Middle frontal gyrus (tissue), 1 donor: ENCODE measurements at regions not wholly inside any gene's neighbourhood (a gene's known extent, or its start where the extent isn't known, plus 50 kb on each side); places are given as distances from the start of the nearest gene placed in this dataset.
"Not testable (repeated sequence)": the region's sequence is repeated elsewhere in the genome, so short reads cannot be mapped to it uniquely, and the experiment has no call there.

Source experiments
- DNase-seq: peaks from one replicate; pipeline ENCODE4 v3.0.0-alpha.2; 2015; ENCODE audit warnings: low spot score; ENCODE audit errors: extremely low spot score

- no peak for DNase-seq
Measured at GRCh38 chr2:53543083-53543482, 224.5 kb upstream of the CHAC2 start.

GRCh38 chr2:53536583-53537361 lies 230.8 kb upstream of the CHAC2 start:
- DNase-seq = no peak

GRCh38 chr2:53535234-53535840 lies 232.3 kb upstream of the CHAC2 start:
- no peak for DNase-seq

DNA sequence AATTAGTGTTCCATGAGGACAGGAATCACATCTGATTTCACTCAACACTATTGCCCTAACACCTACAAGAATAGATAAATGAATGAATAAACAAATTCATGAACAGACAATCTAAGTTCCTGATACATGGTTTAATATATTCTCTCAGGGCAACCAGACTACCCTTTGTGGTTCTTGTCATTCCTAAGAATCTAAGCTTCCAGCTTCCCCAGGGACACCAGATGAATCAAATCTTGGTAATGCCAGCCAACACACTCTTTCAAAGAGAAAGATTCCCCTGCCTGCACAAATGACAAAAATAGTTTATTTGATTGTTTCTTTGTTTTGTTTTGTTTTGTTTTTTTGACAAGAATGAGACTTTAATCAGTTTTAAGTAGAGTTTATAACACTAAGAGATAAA lies 237.5 kb upstream of the CHAC2 start:
- DNase-seq = no peak

- no peak for DNase-seq
Measured at GRCh38 chr2:53527056-53527455, 240.5 kb upstream of the CHAC2 start.

DNA sequence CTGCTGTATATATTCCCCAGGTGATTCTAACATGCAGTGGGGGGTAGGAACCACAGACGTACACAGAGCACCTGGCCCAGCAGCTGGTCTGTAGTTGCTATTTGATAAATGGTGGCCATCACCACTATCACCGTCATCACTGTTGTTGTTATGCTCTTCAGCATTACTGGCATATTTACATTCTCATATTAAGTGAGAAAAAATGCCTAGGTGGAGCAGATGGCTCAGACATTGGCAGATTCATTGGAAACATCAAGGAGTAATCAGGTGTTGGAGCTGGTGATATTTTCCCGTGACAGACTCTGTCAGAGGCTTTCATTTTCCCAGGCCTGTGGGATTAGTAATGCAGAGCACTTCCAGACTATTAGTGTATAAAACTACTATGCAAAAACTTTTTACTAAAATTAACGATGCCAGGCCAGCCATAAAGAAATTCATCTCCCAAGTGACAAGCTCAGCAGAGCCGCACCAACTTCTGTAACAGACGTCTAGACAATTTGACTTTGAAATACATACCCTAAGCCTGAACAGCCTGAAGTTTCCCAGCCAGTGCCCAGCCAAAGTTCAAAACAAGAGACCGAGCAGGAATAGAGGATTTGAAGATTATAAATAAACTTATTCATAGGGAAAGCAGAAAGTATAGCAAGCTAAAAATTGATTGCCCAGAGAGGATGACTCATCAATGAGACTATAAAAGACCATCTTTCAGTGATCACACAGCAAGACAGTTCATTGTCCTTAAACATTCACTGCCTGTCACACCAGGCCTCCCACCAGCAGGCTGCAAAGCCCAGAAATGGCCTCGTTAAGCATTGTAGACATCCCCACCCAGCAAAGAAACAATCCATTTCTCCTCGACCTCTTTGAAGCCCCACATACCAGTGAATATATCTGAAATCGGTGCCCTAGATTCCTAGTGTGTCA lies 247.4 kb upstream of the CHAC2 start:
- DNase-seq = no peak

DNA sequence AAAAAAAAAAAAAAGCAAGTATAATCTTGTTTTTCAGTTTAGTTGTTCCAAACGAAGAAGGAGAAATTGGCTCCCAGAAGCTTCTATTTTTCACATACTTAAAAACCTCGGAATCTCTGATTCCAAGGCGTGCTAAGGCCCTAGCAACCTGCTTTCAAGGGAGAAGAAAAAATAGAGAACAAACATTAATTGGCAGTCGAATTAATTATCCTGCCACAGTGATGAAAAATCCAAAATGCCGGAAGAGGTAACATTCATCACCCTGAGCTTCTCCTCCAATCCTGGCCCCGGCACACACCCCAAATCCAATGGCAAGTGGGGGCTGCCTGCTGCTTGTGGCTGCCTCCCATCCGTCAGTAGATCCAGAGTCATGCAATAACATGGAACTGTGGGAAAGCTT lies 250.2 kb upstream of the CHAC2 start:
- no peak for DNase-seq

- no peak for DNase-seq
Measured at GRCh38 chr2:53516650-53517049, 251.0 kb upstream of the CHAC2 start.

DNA sequence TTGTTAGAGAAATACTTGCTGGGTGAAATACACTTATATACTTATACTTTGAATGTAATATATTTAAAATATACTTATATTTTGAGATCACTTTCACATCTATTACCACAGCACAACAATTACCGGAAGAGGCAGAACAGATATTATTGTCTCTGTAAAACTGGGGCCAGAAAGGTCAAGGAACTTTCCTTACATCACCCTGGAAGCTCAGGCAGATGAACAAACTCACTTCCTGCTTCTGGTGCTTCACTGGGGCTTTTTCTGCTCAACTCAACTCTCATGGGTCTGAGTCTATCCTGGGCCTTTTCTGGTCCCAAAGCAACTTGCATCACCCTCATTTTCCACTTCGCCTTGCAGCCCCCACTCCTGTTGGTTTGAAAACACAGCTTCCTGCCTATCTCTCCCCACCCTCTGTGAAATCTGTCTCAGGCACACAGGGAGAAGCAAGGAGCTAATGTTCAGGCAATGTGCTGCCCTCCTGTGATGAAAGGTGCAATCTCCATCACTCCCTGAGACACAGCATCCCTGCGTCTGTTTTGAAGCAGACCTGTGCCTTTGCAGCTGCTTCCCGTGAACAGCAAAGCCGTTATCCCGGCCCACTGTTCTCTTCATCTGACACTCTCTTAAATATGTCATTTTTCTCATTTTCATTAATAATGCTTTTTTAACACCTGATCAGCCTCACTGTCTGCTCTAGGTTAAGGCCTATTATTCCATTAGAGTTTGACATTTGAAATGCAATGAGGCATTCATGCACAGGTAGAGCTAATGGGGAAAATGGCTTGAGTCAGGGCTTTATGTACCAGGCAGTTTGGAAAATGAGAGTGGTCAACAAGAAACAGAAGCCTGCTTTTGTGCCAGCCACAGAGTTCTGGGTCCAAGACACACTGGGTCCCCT lies 251.9 kb upstream of the CHAC2 start:
- DNase-seq = no peak

DNA sequence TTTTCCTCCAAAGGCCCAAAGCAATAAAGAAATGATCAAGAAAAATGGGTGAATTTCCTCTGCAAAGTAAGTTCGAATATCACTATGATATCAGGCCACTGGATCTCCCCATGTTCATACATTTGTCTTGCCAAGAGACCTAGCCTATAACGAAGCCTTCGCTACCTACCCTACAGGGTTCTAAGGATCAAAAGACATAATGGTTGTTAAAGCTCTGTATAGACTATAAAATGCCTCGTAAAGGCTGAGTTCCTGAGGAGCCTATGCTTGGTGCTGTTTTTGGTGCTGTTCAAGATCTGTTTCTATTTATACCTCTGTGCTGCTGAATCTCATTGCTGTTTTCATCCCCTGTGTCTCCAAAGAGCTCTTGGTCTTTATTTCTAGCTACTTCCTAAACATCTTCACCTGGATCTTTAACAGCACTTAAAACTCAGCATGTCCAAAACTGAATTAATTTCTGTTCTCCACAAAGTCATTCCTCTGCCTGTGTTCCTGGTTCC lies 254.4 kb upstream of the CHAC2 start:
- DNase-seq = no peak

GRCh38 chr2:53512071-53512826 lies 255.4 kb upstream of the CHAC2 start:
- no peak for DNase-seq

DNA sequence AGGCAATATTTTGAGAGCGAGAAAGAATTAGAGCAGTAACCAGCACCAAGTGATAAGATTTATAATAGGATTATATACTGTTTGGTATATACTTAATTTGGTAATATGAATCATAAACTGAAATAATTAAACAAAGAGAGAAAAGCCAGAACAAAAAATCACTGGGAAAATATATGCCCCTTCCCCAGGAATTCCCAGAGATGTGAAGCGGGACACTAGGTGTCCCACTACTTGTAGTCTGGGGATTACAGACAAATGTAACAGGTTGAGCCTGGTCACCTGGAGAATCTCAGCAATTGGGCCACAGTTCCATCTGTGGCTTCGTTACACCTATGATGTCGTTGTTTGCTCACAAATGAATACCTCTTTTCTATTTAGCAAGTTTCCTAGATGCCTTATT lies 256.1 kb upstream of the CHAC2 start:
- DNase-seq = no peak

DNA sequence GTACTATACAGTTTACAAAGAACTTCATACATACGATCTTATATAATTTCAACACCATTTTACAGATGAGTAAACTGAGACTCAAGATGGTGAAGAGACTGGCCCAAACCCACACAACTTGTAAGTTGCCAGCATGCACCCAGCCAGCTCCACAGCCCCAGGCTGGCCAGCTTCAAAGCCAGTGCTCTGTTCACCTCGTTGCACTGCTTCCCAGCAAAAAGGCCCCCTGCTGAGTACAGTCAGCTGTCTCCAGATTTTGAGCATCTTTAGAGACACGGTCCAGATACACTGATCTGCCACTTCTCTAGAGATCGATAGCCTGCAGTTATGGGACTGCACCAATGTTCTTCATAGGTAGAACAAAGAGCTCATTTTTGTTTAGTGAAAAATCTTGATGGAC lies 257.2 kb upstream of the CHAC2 start:
- DNase-seq = no peak

DNA sequence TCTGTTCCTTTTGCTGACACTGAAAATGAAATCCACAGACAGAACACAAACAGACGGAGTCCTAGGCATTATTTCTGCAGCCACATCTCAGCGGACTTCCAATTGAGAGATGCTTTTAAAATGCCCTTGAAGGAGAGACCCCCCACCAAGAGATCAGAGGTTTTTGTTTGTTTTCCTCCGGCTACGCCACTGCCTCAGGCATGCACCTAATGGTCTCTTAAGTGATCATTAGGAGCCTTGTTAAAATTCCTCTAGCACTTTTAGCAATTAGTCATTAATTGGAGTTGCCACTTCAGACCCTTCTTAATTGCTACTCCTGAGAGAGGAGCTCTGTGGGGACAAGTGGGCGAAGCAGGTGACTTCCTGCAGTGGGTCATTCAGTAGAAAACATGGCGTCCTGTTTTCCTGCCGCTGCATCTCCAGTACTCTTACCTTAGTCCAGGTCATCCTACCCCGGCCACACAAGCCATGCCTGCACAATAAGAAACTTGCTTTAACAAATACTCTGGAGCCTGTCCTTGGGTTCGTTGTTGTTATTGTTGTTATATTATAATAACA lies 257.7 kb upstream of the CHAC2 start:
- DNase-seq = no peak

DNA sequence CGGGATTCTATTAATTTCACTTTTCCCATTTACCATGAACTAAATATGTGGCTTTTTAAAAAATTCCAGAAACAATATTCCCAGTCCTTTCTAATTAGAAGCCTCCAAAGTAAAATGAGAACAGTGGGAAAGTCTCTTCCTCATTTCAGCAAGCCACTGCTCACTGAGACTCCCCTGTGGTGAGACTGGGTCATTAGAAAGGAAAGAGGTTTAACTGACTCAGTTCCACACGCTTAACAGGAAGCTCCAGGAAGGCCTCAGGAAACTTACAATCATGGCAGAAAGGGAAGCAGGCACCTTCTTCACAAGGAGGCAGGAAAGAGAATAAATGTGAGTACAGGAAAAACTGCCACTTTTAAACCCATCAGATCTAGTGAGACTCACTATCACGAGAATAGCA lies 258.9 kb upstream of the CHAC2 start:
- DNase-seq = no peak

- not testable (repeated sequence) for DNase-seq
Measured at GRCh38 chr2:53507070-53507469, 260.5 kb upstream of the CHAC2 start.

GRCh38 chr2:53505826-53506225 lies 261.8 kb upstream of the CHAC2 start:
- no peak for DNase-seq

DNA sequence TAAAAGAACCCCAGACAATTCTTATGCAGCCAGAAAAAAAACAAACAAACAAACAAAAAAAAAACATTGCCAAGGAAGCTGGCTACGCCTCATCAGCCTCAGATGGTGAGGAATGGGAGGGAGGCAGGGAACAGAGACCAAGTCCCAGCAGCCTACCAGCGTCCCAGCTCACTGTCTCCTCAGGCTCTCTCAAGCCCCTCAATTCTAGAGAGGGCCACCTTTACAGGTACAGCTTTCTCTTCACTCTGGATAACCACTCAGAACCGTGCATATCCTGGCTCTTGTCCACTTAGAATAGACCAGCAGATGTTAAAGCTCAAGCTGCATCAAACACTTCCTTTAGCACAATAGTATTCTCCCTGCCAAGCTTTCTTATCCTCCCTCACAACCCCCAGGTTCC lies 263.1 kb upstream of the CHAC2 start:
- no peak for DNase-seq

DNA sequence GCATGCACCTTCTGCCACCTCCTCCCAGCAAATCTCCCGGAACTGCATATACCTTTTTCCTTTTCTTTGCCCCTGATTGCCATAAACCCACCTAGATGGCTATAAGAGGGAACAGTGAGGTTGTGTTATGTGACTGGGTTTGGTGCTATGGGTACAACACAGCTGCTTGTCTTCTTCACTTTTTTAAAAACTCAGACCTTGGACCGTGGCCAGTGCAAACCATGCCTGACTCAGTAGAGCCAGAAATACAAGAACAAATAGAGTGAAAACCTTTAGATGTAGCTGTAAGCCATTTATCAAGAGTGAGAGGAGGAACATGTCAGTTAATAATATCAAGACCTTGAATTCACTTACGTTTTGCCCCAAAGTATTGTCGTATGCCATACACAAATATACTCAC lies 267.4 kb upstream of the CHAC2 start:
- no peak for DNase-seq

DNA sequence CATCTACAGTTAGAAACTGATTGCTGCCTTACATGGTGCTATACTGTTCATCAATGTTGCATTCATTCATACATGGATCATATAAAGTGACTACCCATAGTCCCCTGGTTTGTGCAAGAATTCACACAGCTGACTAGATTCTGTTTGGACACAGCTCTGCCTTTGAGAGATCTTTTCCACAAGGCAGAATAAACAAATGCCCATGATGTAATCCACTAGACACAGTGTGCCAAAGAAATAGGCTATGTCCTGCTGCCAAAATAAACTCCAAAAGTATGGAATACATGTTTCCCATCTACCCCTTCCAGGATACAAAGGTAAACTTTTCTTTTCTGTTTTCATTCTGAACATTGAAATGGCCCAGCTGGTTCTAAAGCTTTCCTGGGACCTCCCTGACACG lies 269.4 kb upstream of the CHAC2 start:
- no peak for DNase-seq
